Tibial nerve (tissue), 4 donors: ENCODE measurements at regions not wholly inside any gene's neighbourhood (a gene's known extent, or its start where the extent isn't known, plus 50 kb on each side); places are given as distances from the start of the nearest gene placed in this dataset.

Experiments used
- EP300 ChIP-seq, 2 donors: sonication (generic); formaldehyde crosslinking; IDR thresholded peaks; one replicate each; pipeline ENCODE4 v1.6.1; 2017; ENCODE audit warnings: antibody characterized with exemption in 2 of 2, mild to moderate bottlenecking in 1 of 2
- POLR2A ChIP-seq, 2 donors: fragments of 450-650 bp; IDR thresholded peaks; one replicate each; pipeline ENCODE4 v1.6.1; 2017; ENCODE audit warnings: antibody characterized with exemption in 2 of 2, mild to moderate bottlenecking in 2 of 2, moderate library complexity in 2 of 2
- TF ChIP-seq, protein P1 (sequence below), 5 experiments: fragments of 200-600 bp in 3 of 5; fragments of 450-650 bp in 2 of 5; sonication (generic) in 3 of 5; IDR thresholded peaks; one replicate each; pipeline ENCODE4 v1.5.1; 2016 to 2019; ENCODE audit warnings: antibody characterized with exemption in 5 of 5, mild to moderate bottlenecking in 3 of 5, moderate library complexity in 2 of 5

GRCh38 chr4:144384408-144384807 lies 243.9 kb upstream of the GYPA start:
- TF ChIP-seq, protein P1, sequence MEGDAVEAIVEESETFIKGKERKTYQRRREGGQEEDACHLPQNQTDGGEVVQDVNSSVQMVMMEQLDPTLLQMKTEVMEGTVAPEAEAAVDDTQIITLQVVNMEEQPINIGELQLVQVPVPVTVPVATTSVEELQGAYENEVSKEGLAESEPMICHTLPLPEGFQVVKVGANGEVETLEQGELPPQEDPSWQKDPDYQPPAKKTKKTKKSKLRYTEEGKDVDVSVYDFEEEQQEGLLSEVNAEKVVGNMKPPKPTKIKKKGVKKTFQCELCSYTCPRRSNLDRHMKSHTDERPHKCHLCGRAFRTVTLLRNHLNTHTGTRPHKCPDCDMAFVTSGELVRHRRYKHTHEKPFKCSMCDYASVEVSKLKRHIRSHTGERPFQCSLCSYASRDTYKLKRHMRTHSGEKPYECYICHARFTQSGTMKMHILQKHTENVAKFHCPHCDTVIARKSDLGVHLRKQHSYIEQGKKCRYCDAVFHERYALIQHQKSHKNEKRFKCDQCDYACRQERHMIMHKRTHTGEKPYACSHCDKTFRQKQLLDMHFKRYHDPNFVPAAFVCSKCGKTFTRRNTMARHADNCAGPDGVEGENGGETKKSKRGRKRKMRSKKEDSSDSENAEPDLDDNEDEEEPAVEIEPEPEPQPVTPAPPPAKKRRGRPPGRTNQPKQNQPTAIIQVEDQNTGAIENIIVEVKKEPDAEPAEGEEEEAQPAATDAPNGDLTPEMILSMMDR (IDR thresholded peaks at IDR 0.05) = no peak
- no peak for TF ChIP-seq POLR2A (IDR thresholded peaks at IDR 0.05)
- no peak for TF ChIP-seq EP300 (IDR thresholded peaks at IDR 0.05)
